HEK293 (cell line): ENCODE measurements at regions not wholly inside any gene's neighbourhood (a gene's known extent, or its start where the extent isn't known, plus 50 kb on each side); places are given as distances from the start of the nearest gene placed in this dataset.

Experiments used
- CTCF ChIA-PET: fragments of 350-600 bp; formaldehyde crosslinking; extraction: SDS; loops from one replicate; lab custom pipeline; 2021; ENCODE audit warnings: antibody characterized with exemption; lab: Yijun Ruan, JAX
- POLR2A ChIA-PET: fragments of 300-600 bp; formaldehyde crosslinking; extraction: SDS; loops from one replicate; lab custom pipeline; 2020; ENCODE audit warnings: antibody characterized with exemption, inconsistent platforms; lab: Yijun Ruan, JAX
- H3K27ac ChIP-seq: fragments of 200-500 bp; sonication (Bioruptor generic); 2 replicates; pipeline ENCODE4 v1.5.1; 2014; ENCODE audit warnings: low read depth, low read length, control low read depth, inconsistent platforms; ENCODE audit errors: extremely low read depth
- H3K36me3 ChIP-seq, 2 experiments: fragments of 200-500 bp in 1 of 2; sonication (Bioruptor generic) in 1 of 2; 1 replicate in 1 of 2; 2 replicates in 1 of 2; pipeline ENCODE4 v1.5.1; 2014 to 2017; ENCODE audit warnings: inconsistent platforms in 2 of 2, low read length in 2 of 2; ENCODE audit not compliant: control insufficient read depth in 2 of 2, insufficient read depth in 1 of 2
- H3K4me1 ChIP-seq: fragments of 200-500 bp; sonication (Bioruptor generic); 2 replicates; pipeline ENCODE4 v1.5.1; 2014; ENCODE audit warnings: mild to moderate bottlenecking, low read length, inconsistent platforms; ENCODE audit not compliant: control insufficient read depth, insufficient read depth
- H3K4me3 ChIP-seq: 2 replicates; pipeline ENCODE4 v1.5.1; 2011; ENCODE audit warnings: low read depth, mild to moderate bottlenecking, control low read depth, low read length, moderate library complexity
- H3K9me3 ChIP-seq: fragments of 200-500 bp; sonication (Bioruptor generic); 2 replicates; pipeline ENCODE4 v1.5.1; 2014; ENCODE audit warnings: low read depth, low read length, inconsistent platforms; ENCODE audit not compliant: control insufficient read depth, insufficient read depth
- EGR2 ChIP-seq: fragments of 450-650 bp; formaldehyde crosslinking; IDR thresholded peaks from 2 replicates; pipeline ENCODE4 v1.5.1; 2016; ENCODE audit warnings: low read depth, missing biosample characterization, missing genetic modification characterization
- GLIS1 ChIP-seq: fragments of 450-650 bp; formaldehyde crosslinking; IDR thresholded peaks from 2 replicates; pipeline ENCODE4 v1.5.1; 2016; ENCODE audit warnings: missing biosample characterization, missing genetic modification characterization
- HOXD13 ChIP-seq: sonication (generic); formaldehyde crosslinking; IDR thresholded peaks from 2 replicates; pipeline ENCODE4 v1.8.0; 2022; ENCODE audit warnings: missing genetic modification reagents, borderline replicate concordance
- MZF1 ChIP-seq: fragments of 450-650 bp; formaldehyde crosslinking; IDR thresholded peaks from 2 replicates; pipeline ENCODE4 v1.5.1; 2017; ENCODE audit warnings: missing biosample characterization, missing genetic modification characterization, borderline replicate concordance
- PRDM10 ChIP-seq: fragments of 450-650 bp; formaldehyde crosslinking; IDR thresholded peaks from 2 replicates; pipeline ENCODE4 v1.5.1; 2016; ENCODE audit warnings: missing biosample characterization, missing genetic modification characterization
- PRDM2 ChIP-seq: fragments of 450-650 bp; formaldehyde crosslinking; IDR thresholded peaks from 2 replicates; pipeline ENCODE4 v1.5.1; 2016; ENCODE audit warnings: missing biosample characterization, missing genetic modification characterization, borderline replicate concordance
- ZFHX2 ChIP-seq: fragments of 450-650 bp; formaldehyde crosslinking; conservative IDR thresholded peaks from 2 replicates; pipeline ENCODE4 v1.5.1; 2016; ENCODE audit warnings: missing biosample characterization, missing genetic modification characterization
- ZIC2 ChIP-seq: fragments of 450-650 bp; formaldehyde crosslinking; IDR thresholded peaks from 2 replicates; pipeline ENCODE4 v1.5.1; 2016; ENCODE audit warnings: missing biosample characterization, missing genetic modification characterization
- ZNF133 ChIP-seq: fragments of 450-650 bp; formaldehyde crosslinking; IDR thresholded peaks from 2 replicates; pipeline ENCODE4 v1.5.1; 2016; ENCODE audit warnings: missing biosample characterization, missing genetic modification characterization
- ZNF239 ChIP-seq: fragments of 450-650 bp; formaldehyde crosslinking; IDR thresholded peaks from 2 replicates; pipeline ENCODE4 v1.5.1; 2016; ENCODE audit warnings: missing biosample characterization, missing genetic modification characterization
- ZNF558 ChIP-seq: fragments of 450-650 bp; formaldehyde crosslinking; IDR thresholded peaks from 2 replicates; pipeline ENCODE4 v1.5.1; 2016; ENCODE audit warnings: missing biosample characterization, missing genetic modification characterization
- ZNF571 ChIP-seq: fragments of 450-650 bp; formaldehyde crosslinking; IDR thresholded peaks from 2 replicates; pipeline ENCODE4 v1.5.0; 2017; ENCODE audit warnings: missing biosample characterization, missing genetic modification characterization
- ZNF664 ChIP-seq: fragments of 450-650 bp; formaldehyde crosslinking; IDR thresholded peaks from 2 replicates; pipeline ENCODE4 v1.5.1; 2016; ENCODE audit warnings: missing biosample characterization, missing genetic modification characterization
- ZNF704 ChIP-seq: fragments of 450-650 bp; formaldehyde crosslinking; IDR thresholded peaks from 2 replicates; pipeline ENCODE4 v1.5.1; 2016; ENCODE audit warnings: missing biosample characterization, missing genetic modification characterization
- ZNF76 ChIP-seq: fragments of 450-650 bp; formaldehyde crosslinking; IDR thresholded peaks from 2 replicates; pipeline ENCODE4; 2016; ENCODE audit warnings: low read depth, missing biosample characterization, missing genetic modification characterization, borderline replicate concordance
- ZNF776 ChIP-seq: fragments of 450-650 bp; formaldehyde crosslinking; IDR thresholded peaks from 2 replicates; pipeline ENCODE4 v1.5.0; 2017; ENCODE audit warnings: missing biosample characterization, missing genetic modification characterization, borderline replicate concordance
- ZSCAN16 ChIP-seq: fragments of 450-650 bp; formaldehyde crosslinking; IDR thresholded peaks from 2 replicates; pipeline ENCODE4 v1.5.1; 2016; ENCODE audit warnings: missing biosample characterization, missing genetic modification characterization

GRCh38 chr1:30819244-30819571 lies 61.6 kb upstream of the LAPTM5 start:
- H3K9me3 ChIP-seq, result no peaks in the 10 kb centered on the region
- no peaks in the 10 kb centered on the region for H3K36me3 ChIP-seq
- no peak overlapping the region for H3K4me3 ChIP-seq
- no peak overlapping the region for H3K27ac ChIP-seq
- CTCF ChIA-PET, result interaction anchor here (1.1 to 4.7 kb wide), 2 partner anchors 17 to 156 kb away, joined by 3 to 32 read pairs; no protein-coding TSS in a partner anchor
- POLR2A ChIA-PET, result no interaction called here
- TF ChIP-seq ZNF776 (tag by site-specific recombination), result no peak
- peak; percentile 36; the same call in 1 of the 2 replicates for TF ChIP-seq EGR2 (tag by site-specific recombination)
- no peak for TF ChIP-seq ZNF133 (tag by site-specific recombination)
- TF ChIP-seq ZNF704 (tag by site-specific recombination), result no peak
- no peak for TF ChIP-seq ZNF664 (tag by site-specific recombination)
- TF ChIP-seq MZF1, result no peak
- H3K4me1 ChIP-seq, result peaks cover 10% of the 10 kb centered on the region

- H3K4me1 ChIP-seq, result peaks cover 10% of the 10 kb centered on the region
- CTCF ChIA-PET, result interaction anchor here (0.6 to 4.7 kb wide), 5 partner anchors 13 to 156 kb away, joined by 3 to 32 read pairs (median 3); no protein-coding TSS in a partner anchor
These were observed 61.1 kb upstream of the LAPTM5 start for GRCh38 chr1:30818568-30819243.

More at GRCh38 chr1:30818568-30819243, 61.1 kb upstream of the LAPTM5 start:
- TF ChIP-seq HOXD13 (CRISPR knock-in tag) (no peak), ZNF133 (tag by site-specific recombination) (no peak), ZNF558 (tag by site-specific recombination) (no peak), ZNF239 (tag by site-specific recombination) (no peak), ZFHX2 (tag by site-specific recombination) (peak; percentile 63), PRDM10 (tag by site-specific recombination) (peak; percentile 94), ZNF571 (no peak), ZIC2 (peak; percentile 65), GLIS1 (tag by site-specific recombination) (no peak), ZNF76 (tag by site-specific recombination) (no peak), PRDM2 (tag by site-specific recombination) (no peak), ZSCAN16 (tag by site-specific recombination) (no peak)
- Histone ChIP-seq H3K36me3 (no peaks in the 10 kb centered on the region), H3K4me3 (no peak overlapping the region), H3K27ac (no peak overlapping the region), H3K9me3 (no peaks in the 10 kb centered on the region)
- POLR2A ChIA-PET, result no interaction called here
